Spleen (tissue), 11 donors: ENCODE measurements at regions not wholly inside any gene's neighbourhood (a gene's known extent, or its start where the extent isn't known, plus 50 kb on each side); places are given as distances from the start of the nearest gene placed in this dataset.
"Not testable (repeated sequence)": the region's sequence is repeated elsewhere in the genome, so short reads cannot be mapped to it uniquely, and the experiment has no call there.

Experiments used
- DNase-seq: peaks from one replicate; pipeline ENCODE4 v3.0.0-alpha.2; 2020
- H3K27ac ChIP-seq, 8 donors: fragments of 200-600 bp; sonication (generic) in 7 of 8; 1 replicate in 4 of 8; 2 replicates in 4 of 8; pipeline versions ENCODE4 v1.5.0 to v1.8.0; 2016 to 2021; ENCODE audit warnings: inconsistent platforms in 4 of 8, mild to moderate bottlenecking in 4 of 8, moderate library complexity in 1 of 8
- H3K27me3 ChIP-seq, 7 donors: fragments of 200-600 bp; sonication (generic) in 6 of 7; replicated peaks in 1 of 7; 1 replicate in 4 of 7; 2 replicates in 3 of 7; pipeline versions ENCODE4 v1.5.0 to v1.8.0; 2016 to 2021; ENCODE audit warnings: inconsistent platforms in 3 of 7, mild to moderate bottlenecking in 1 of 7
- H3K36me3 ChIP-seq, 6 donors: fragments of 200-600 bp; sonication (generic) in 5 of 6; 1 replicate in 4 of 6; 2 replicates in 2 of 6; pipeline versions ENCODE4 v1.5.0 to v1.8.0; 2016 to 2021; ENCODE audit warnings: inconsistent platforms in 2 of 6
- H3K4me1 ChIP-seq, 6 donors: fragments of 200-600 bp; sonication (generic) in 5 of 6; 1 replicate in 3 of 6; 2 replicates in 3 of 6; pipeline versions ENCODE4 v1.5.0 to v1.8.0; 2016 to 2021; ENCODE audit warnings: inconsistent platforms in 3 of 6
- H3K4me3 ChIP-seq, 8 donors: fragments of 200-600 bp; sonication (generic) in 7 of 8; 1 replicate in 4 of 8; 2 replicates in 4 of 8; pipeline versions ENCODE4 v1.5.0 to v1.8.0; 2016 to 2021; ENCODE audit warnings: inconsistent platforms in 4 of 8, mild to moderate bottlenecking in 4 of 8, moderate library complexity in 2 of 8
- H3K9me3 ChIP-seq, 8 donors: fragments of 200-600 bp; sonication (generic) in 7 of 8; 1 replicate in 4 of 8; 2 replicates in 4 of 8; pipeline versions ENCODE4 v1.5.0 to v1.8.0; 2016 to 2021; ENCODE audit warnings: inconsistent platforms in 4 of 8
- CTCF ChIP-seq, 11 experiments: fragments of 200-600 bp in 7 of 11; fragments of 450-650 bp in 4 of 11; sonication (generic) in 4 of 11; IDR thresholded peaks in 8 of 11; conservative IDR thresholded peaks in 3 of 11; 1 replicate in 7 of 11; 2 replicates in 4 of 11; pipeline versions ENCODE4 v1.4.0 to v1.8.0; 2016 to 2021; ENCODE audit warnings: antibody characterized with exemption in 11 of 11, inconsistent platforms in 4 of 11, mild to moderate bottlenecking in 1 of 11
- POLR2A ChIP-seq, 3 donors: fragments of 450-650 bp; IDR thresholded peaks; one replicate each; pipeline ENCODE4 v1.5.1; 2017; ENCODE audit warnings: antibody characterized with exemption in 3 of 3, mild to moderate bottlenecking in 1 of 3
- POLR2AphosphoS5 ChIP-seq, 3 donors: sonication (generic); formaldehyde crosslinking; IDR thresholded peaks; one replicate each; pipeline ENCODE4 v1.5.1; 2017; ENCODE audit warnings: antibody characterized with exemption in 3 of 3
- WGBS, 5 donors: extraction: QIAGEN DNeasy Blood & Tissue Kit in 3 of 5; methylation state at CpG; one replicate each; pipeline versions ENCODE4 v1.1.5 to v1.1.7; 2013 to 2018; 5-methylcytosine and 5-hydroxymethylcytosine counted together
- intact Hi-C: fragments of 100-400 bp; cut with DNase I; formaldehyde crosslinking; loops from one replicate; pipeline ENCODE4 v1.15.0; 2023; ENCODE audit warnings: low total_unique reads
- donor health status: healthy with polysubstance abuse.
- donor health status: DM: no; HTN: no; CAD: no; lungs with moderate emphysema.
- donor health status: DM: no; HTN: no; CAD: no.
- donor health status: Bipolar disorder and iron deficiency.
- donor health status: healthy.
- donor health status: DM: no; HTN: no; CAD: no.
- donor health status: DM: yes; HTN: yes; CAD: no.

- Histone ChIP-seq H3K36me3 (no peaks in the 10 kb centered on the region), H3K9me3 (no peaks in the 10 kb centered on the region), H3K4me3 (no peak overlapping the region), H3K27me3 (no peaks in the 10 kb centered on the region), H3K4me1 (no peaks in the 10 kb centered on the region), H3K27ac (no peak overlapping the region)
- no peak for TF ChIP-seq POLR2A (IDR thresholded peaks at IDR 0.05)
- TF ChIP-seq CTCF (IDR thresholded peaks at IDR 0.05 in 8 of 11, conservative IDR thresholded peaks at IDR 0.05 in 3 of 11), result no peak
- intact Hi-C loops, result no loop called here
- DNase-seq, result no peak
Observed at GRCh38 chr7:110507832-110508231, 583.1 kb upstream of the LRRN3 start.

GRCh38 chr7:110514975-110515551, 575.9 kb upstream of the LRRN3 start:
- H3K4me3 ChIP-seq, H3K27ac ChIP-seq, DNase-seq, H3K36me3 ChIP-seq, H3K4me1 ChIP-seq, H3K27me3 ChIP-seq, intact Hi-C loops: not testable (repeated sequence)
- WGBS, 5 donors, result 40 to 66% (median 54%) methylated on average over 5 of the region's 5 CpGs
- peaks cover 0 to 16% (median 0%) of the 10 kb centered on the region in 8 donors for H3K9me3 ChIP-seq

- TF ChIP-seq CTCF (IDR thresholded peaks at IDR 0.05 in 8 of 11, conservative IDR thresholded peaks at IDR 0.05 in 3 of 11) (no peak), POLR2AphosphoS5 (IDR thresholded peaks at IDR 0.05) (no peak), POLR2A (IDR thresholded peaks at IDR 0.05) (no peak)
- no peak overlapping the region for H3K4me3 ChIP-seq
- 77 to 96% (median 89%) methylated on average over 8 of the region's 8 CpGs for WGBS, 5 donors
- H3K4me1 ChIP-seq, result no peaks in the 10 kb centered on the region
- no peak for DNase-seq
- intact Hi-C loops, result no loop called here
- H3K27me3 ChIP-seq, result no peaks in the 10 kb centered on the region
- peaks cover 0 to 17% (median 0%) of the 10 kb centered on the region in 8 donors for H3K9me3 ChIP-seq
- no peaks in the 10 kb centered on the region for H3K36me3 ChIP-seq
- no peak overlapping the region for H3K27ac ChIP-seq
Observed at GRCh38 chr7:110519851-110520250, 571.1 kb upstream of the LRRN3 start.

GRCh38 chr7:110521357-110521911, 569.5 kb upstream of the LRRN3 start:
- H3K27ac ChIP-seq, result no peak overlapping the region
- H3K4me3 ChIP-seq, result no peak overlapping the region
- peaks cover 0 to 17% (median 0%) of the 10 kb centered on the region in 8 donors for H3K9me3 ChIP-seq
- no peaks in the 10 kb centered on the region for H3K36me3 ChIP-seq
- no peak for TF ChIP-seq CTCF (IDR thresholded peaks at IDR 0.05 in 8 of 11, conservative IDR thresholded peaks at IDR 0.05 in 3 of 11)
- TF ChIP-seq POLR2AphosphoS5 (IDR thresholded peaks at IDR 0.05), result no peak
- H3K27me3 ChIP-seq, result no peaks in the 10 kb centered on the region
- WGBS, 5 donors, result 76 to 85% (median 80%) methylated on average over 8 of the region's 8 CpGs
- no peaks in the 10 kb centered on the region for H3K4me1 ChIP-seq
- DNase-seq, result no peak
- intact Hi-C loops, result no loop called here
